Uterus (tissue), 2 donors: ENCODE measurements at regions not wholly inside any gene's neighbourhood (a gene's known extent, or its start where the extent isn't known, plus 50 kb on each side); places are given as distances from the start of the nearest gene placed in this dataset.

Experiments
- CTCF ChIP-seq, 4 experiments: fragments of 200-600 bp in 2 of 4; fragments of 450-650 bp in 2 of 4; sonication (generic) in 2 of 4; IDR thresholded peaks; one replicate each; pipeline ENCODE4 v1.5.1; 2016 to 2019; ENCODE audit warnings: antibody characterized with exemption in 4 of 4, mild to moderate bottlenecking in 2 of 4, moderate library complexity in 1 of 4
- POLR2A ChIP-seq, 2 donors: fragments of 450-650 bp; IDR thresholded peaks; one replicate each; pipeline ENCODE4 v1.6.1; 2016; ENCODE audit warnings: antibody characterized with exemption in 2 of 2, mild to moderate bottlenecking in 1 of 2, moderate library complexity in 1 of 2

DNA sequence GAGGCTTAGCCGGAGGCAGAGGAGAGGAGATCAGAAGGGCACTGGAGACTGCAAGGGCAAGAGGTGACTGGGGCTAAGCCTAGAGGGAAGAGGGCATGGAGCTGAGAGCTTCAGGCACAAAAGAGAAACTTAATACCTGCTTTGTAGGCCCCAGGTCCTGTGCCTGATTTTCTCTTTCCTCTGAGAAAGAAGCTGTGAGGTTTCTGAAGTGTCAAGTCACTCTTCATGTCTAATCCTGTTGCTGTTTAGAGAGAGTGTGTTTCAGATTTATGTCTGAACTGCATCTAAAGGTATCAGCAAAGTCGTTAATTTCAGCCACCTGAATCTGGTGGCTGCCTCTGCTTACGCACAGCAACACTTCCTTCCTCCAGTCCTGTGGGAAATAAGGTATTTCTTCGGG lies 106.9 kb upstream of the RNU6-1 start:
- TF ChIP-seq CTCF (IDR thresholded peaks at IDR 0.05) = no peak
- no peak for TF ChIP-seq POLR2A (IDR thresholded peaks at IDR 0.05)
